IMR-90 (cell line): ENCODE measurements at regions not wholly inside any gene's neighbourhood (a gene's known extent, or its start where the extent isn't known, plus 50 kb on each side); places are given as distances from the start of the nearest gene placed in this dataset.

Source experiments
- ATAC-seq: fragments of 200-7000 bp; cut with Tn5 transposase; 2 replicates; pipeline ENCODE4 v1.9.1; 2020; ENCODE audit warnings: low read depth, mild to moderate bottlenecking, moderate library complexity
- BruUV-seq: library from RNA; stranded (reverse); fragments of 400-500 nt; replicated peaks from 2 replicates; lab custom pipeline; 2021; lab: Mats Ljungman, UMichigan
- CTCF ChIA-PET: fragments of 300-600 bp; formaldehyde crosslinking; extraction: SDS; loops from one replicate; lab custom pipeline; 2021; ENCODE audit warnings: antibody characterized with exemption; lab: Yijun Ruan, JAX
- POLR2A ChIA-PET: fragments of 300-600 bp; sonication (Branson Sonifier 250); formaldehyde crosslinking; loops from one replicate; lab custom pipeline; 2022; ENCODE audit warnings: antibody characterized with exemption; ENCODE audit not compliant: unreplicated experiment; lab: Charles Lee
- DNase-seq: peaks from one replicate; pipeline ENCODE4 v3.0.0; 2013
- H2AFZ ChIP-seq: replicated peaks from 2 replicates; pipeline ENCODE3; 2013; ENCODE audit warnings: low read length, mild to moderate bottlenecking; ENCODE audit not compliant: poor library complexity
- H2AK5ac ChIP-seq: 2 replicates; pipeline ENCODE4 v1.6.1; 2013; ENCODE audit warnings: low read depth, low read length, inconsistent platforms
- H2AK9ac ChIP-seq: replicated peaks from 2 replicates; pipeline ENCODE3; 2013; ENCODE audit warnings: mild to moderate bottlenecking, low read depth, low read length, moderate library complexity; ENCODE audit not compliant: poor library complexity
- H2BK120ac ChIP-seq: 2 replicates; pipeline ENCODE4 v1.6.1; 2013; ENCODE audit warnings: low read depth, low read length, inconsistent platforms
- H2BK15ac ChIP-seq: 3 replicates; pipeline ENCODE4 v1.6.1; 2013; ENCODE audit warnings: low read depth, low read length, inconsistent platforms
- H2BK20ac ChIP-seq: 2 replicates; pipeline ENCODE4 v1.6.1; 2013; ENCODE audit warnings: low read depth, mild to moderate bottlenecking, inconsistent platforms, low read length, moderate library complexity
- H2BK5ac ChIP-seq: 2 replicates; pipeline ENCODE4 v1.6.1; 2013; ENCODE audit warnings: mild to moderate bottlenecking, low read depth, low read length, inconsistent platforms; ENCODE audit not compliant: poor library complexity, severe bottlenecking
- H3K14ac ChIP-seq: replicated peaks from 2 replicates; pipeline ENCODE4 v1.6.1; 2013; ENCODE audit warnings: low read depth, low read length, inconsistent platforms
- H3K18ac ChIP-seq: 2 replicates; pipeline ENCODE4 v1.6.1; 2013; ENCODE audit warnings: low read depth, low read length, control low read depth
- H3K23ac ChIP-seq: 2 replicates; pipeline ENCODE4 v1.6.1; 2013; ENCODE audit warnings: low read depth, low read length, inconsistent platforms
- H3K27ac ChIP-seq: 2 replicates; pipeline ENCODE4 v1.5.1; 2013; ENCODE audit warnings: mild to moderate bottlenecking, control low read depth, low read length; ENCODE audit not compliant: insufficient read depth
- H3K27me3 ChIP-seq: 2 replicates; pipeline ENCODE4 v1.6.1; 2013; ENCODE audit warnings: low read length; ENCODE audit not compliant: control insufficient read depth, insufficient read depth
- H3K36me3 ChIP-seq: 2 replicates; pipeline ENCODE4 v1.6.1; 2013; ENCODE audit warnings: low read length, mixed read lengths; ENCODE audit not compliant: control insufficient read depth, insufficient read depth
- H3K4ac ChIP-seq: 2 replicates; pipeline ENCODE4 v1.6.1; 2013; ENCODE audit warnings: low read depth, low read length, inconsistent platforms
- H3K4me1 ChIP-seq: 2 replicates; pipeline ENCODE4 v1.6.1; 2013; ENCODE audit warnings: low read length, mixed read lengths; ENCODE audit not compliant: control insufficient read depth, insufficient read depth
- H3K4me2 ChIP-seq: 2 replicates; pipeline ENCODE4 v1.6.1; 2013; ENCODE audit warnings: low read depth, mild to moderate bottlenecking, control low read depth, low read length, moderate library complexity
- H3K4me3 ChIP-seq: 2 replicates; pipeline ENCODE4 v1.5.1; 2013; ENCODE audit warnings: low read depth, mild to moderate bottlenecking, control low read depth, low read length, moderate library complexity; ENCODE audit not compliant: insufficient read depth
- H3K56ac ChIP-seq: 2 replicates; pipeline ENCODE4 v1.6.1; 2013; ENCODE audit warnings: low read length, inconsistent platforms; ENCODE audit not compliant: insufficient read depth; ENCODE audit errors: extremely low read depth
- H3K79me1 ChIP-seq, 2 experiments: 2 replicates each; pipeline ENCODE4 v1.6.1; 2013; ENCODE audit warnings: low read length in 2 of 2, inconsistent platforms in 1 of 2, low read depth in 1 of 2
- H3K9ac ChIP-seq: 2 replicates; pipeline ENCODE4 v1.6.1; 2013; ENCODE audit warnings: low read depth, low read length, control low read depth
- H3K9me1 ChIP-seq: 2 replicates; pipeline ENCODE4 v1.6.1; 2013; ENCODE audit warnings: low read length, inconsistent platforms; ENCODE audit not compliant: insufficient read depth
- H3K9me3 ChIP-seq: 2 replicates; pipeline ENCODE4 v1.6.1; 2013; ENCODE audit warnings: low read length; ENCODE audit not compliant: control insufficient read depth, insufficient read depth
- H4K20me1 ChIP-seq: 2 replicates; pipeline ENCODE4 v1.6.1; 2013; ENCODE audit warnings: low read length, inconsistent platforms; ENCODE audit not compliant: insufficient read depth
- H4K5ac ChIP-seq: 2 replicates; pipeline ENCODE4 v1.6.1; 2013; ENCODE audit warnings: mild to moderate bottlenecking, low read depth, low read length, control low read depth
- H4K8ac ChIP-seq, 2 experiments: 2 replicates each; pipeline ENCODE4 v1.6.1; 2013; ENCODE audit warnings: low read depth in 2 of 2, low read length in 2 of 2, control low read depth in 1 of 2, inconsistent platforms in 1 of 2
- H4K91ac ChIP-seq: 2 replicates; pipeline ENCODE4 v1.6.1; 2013; ENCODE audit warnings: low read depth, low read length, inconsistent platforms; ENCODE audit not compliant: insufficient read depth
- BHLHE40 ChIP-seq: fragments of 150-350 bp; IDR thresholded peaks from 2 replicates; pipeline ENCODE4 v1.6.1; 2016; ENCODE audit warnings: mild to moderate bottlenecking, low read depth, low read length
- CEBPB ChIP-seq: IDR thresholded peaks from 2 replicates; pipeline ENCODE4 v1.6.1; 2012; ENCODE audit warnings: low read depth, low read length, improper control_type of control experiment
- CHD1 ChIP-seq: IDR thresholded peaks from 2 replicates; pipeline ENCODE4 v1.6.1; 2012; ENCODE audit warnings: low read depth, low read length, improper control_type of control experiment
- FOS ChIP-seq: fragments of 150-350 bp; IDR thresholded peaks from 2 replicates; pipeline ENCODE4 v1.6.1; 2016; ENCODE audit warnings: low read depth, low read length
- MXI1 ChIP-seq: IDR thresholded peaks from 2 replicates; pipeline ENCODE4 v1.6.1; 2012; ENCODE audit warnings: low read depth, mild to moderate bottlenecking, low read length, moderate library complexity, borderline replicate concordance
- POLR2A ChIP-seq: IDR thresholded peaks from 2 replicates; pipeline ENCODE4 v1.6.1; 2012; ENCODE audit warnings: mild to moderate bottlenecking, low read depth, low read length
- RAD21 ChIP-seq: IDR thresholded peaks from 2 replicates; pipeline ENCODE4 v1.6.1; 2012; ENCODE audit warnings: low read length, improper control_type of control experiment
- RCOR1 ChIP-seq: IDR thresholded peaks from 2 replicates; pipeline ENCODE4 v1.6.1; 2012; ENCODE audit warnings: mild to moderate bottlenecking, low read length, improper control_type of control experiment; ENCODE audit not compliant: insufficient replicate concordance
- RFX5 ChIP-seq: IDR thresholded peaks from 2 replicates; pipeline ENCODE4 v1.8.0; 2012; ENCODE audit warnings: low read depth, mild to moderate bottlenecking, low read length, moderate library complexity
- dilution Hi-C: fragments of 300-500 bp; cut with HindIII; formaldehyde crosslinking; loops from one replicate; pipeline ENCODE4 v1.14.3; 2018; ENCODE audit warnings: low sequenced_read_pairs; ENCODE audit not compliant: unreplicated experiment
- in situ Hi-C: fragments of 300-500 bp; cut with MboI; formaldehyde crosslinking; loops from 3 replicates; pipeline ENCODE4 v1.14.3; 2019; ENCODE audit warnings: low sequenced_read_pairs, inconsistent platforms, mixed read lengths
- intact Hi-C: fragments of 100-400 bp; cut with micrococcal nuclease; formaldehyde crosslinking; loops from 2 replicates; pipeline ENCODE4 v1.10.0; 2022
- TF ChIP-seq, protein P1 (sequence below): conservative IDR thresholded peaks from 2 replicates; pipeline ENCODE4 v1.5.1; 2012; ENCODE audit warnings: mild to moderate bottlenecking, low read depth, low read length, improper control_type of control experiment

DNA sequence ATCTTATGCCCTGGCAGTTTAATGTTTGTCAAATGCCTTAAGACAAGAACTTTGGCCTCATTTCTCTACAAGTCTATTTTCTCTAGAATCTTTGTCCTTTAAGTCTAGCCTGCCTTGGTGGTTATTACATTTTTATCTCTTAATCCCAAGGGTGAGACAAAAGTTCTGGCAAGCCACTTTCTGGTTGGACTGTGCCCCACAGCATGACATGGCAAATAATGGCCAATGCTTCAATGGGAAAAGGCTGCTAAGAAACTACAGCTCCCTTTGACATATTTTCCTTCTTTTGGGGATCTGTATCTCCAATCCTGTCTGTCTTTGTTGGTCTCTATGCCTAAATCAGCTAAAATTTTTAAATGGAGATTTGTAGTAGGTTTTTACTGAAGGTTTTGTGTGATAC lies 181.6 kb upstream of the MBNL1 start:
- Histone ChIP-seq H3K4me3 (no peak overlapping the region), H2AK5ac (no peak overlapping the region), H3K27me3 (no peaks in the 10 kb centered on the region), H3K56ac (no peak overlapping the region), H3K23ac (no peak overlapping the region), H2BK20ac (no peak overlapping the region), H2AFZ (no peak overlapping the region), H3K9me3 (no peaks in the 10 kb centered on the region), H3K9ac (no peak overlapping the region), H3K4me1 (no peaks in the 10 kb centered on the region), H4K91ac (no peak overlapping the region), H3K4ac (no peak overlapping the region), H3K14ac (no peak overlapping the region), H3K4me2 (no peak overlapping the region), H4K8ac (no peak overlapping the region), H3K9me1 (no peaks in the 10 kb centered on the region), H3K27ac (no peak overlapping the region), H3K79me1 (no peaks in the 10 kb centered on the region), H2BK15ac (no peak overlapping the region), H2BK120ac (no peak overlapping the region), H4K5ac (peak overlapping the region; percentile 31; the same call in 1 of the 2 replicates), H2BK5ac (no peak overlapping the region), H2AK9ac (no peak overlapping the region), H3K36me3 (no peaks in the 10 kb centered on the region), H4K20me1 (no peaks in the 10 kb centered on the region), H3K18ac (no peak overlapping the region; the same call in 1 of the 2 replicates)
- BruUV-seq: no TSS peak
- dilution Hi-C loops: no loop called here
- ChIA-PET CTCF (no interaction called here), POLR2A (no interaction called here)
- intact Hi-C loops: no loop called here
- ATAC-seq (no peak), DNase-seq (no peak)
- in situ Hi-C loops: no loop called here
- TF ChIP-seq BHLHE40 (no peak), POLR2A (no peak), RCOR1 (no peak), RAD21 (no peak), RFX5 (no peak), FOS (no peak), CHD1 (no peak), CEBPB (no peak), MXI1 (no peak)
- TF ChIP-seq, protein P1, sequence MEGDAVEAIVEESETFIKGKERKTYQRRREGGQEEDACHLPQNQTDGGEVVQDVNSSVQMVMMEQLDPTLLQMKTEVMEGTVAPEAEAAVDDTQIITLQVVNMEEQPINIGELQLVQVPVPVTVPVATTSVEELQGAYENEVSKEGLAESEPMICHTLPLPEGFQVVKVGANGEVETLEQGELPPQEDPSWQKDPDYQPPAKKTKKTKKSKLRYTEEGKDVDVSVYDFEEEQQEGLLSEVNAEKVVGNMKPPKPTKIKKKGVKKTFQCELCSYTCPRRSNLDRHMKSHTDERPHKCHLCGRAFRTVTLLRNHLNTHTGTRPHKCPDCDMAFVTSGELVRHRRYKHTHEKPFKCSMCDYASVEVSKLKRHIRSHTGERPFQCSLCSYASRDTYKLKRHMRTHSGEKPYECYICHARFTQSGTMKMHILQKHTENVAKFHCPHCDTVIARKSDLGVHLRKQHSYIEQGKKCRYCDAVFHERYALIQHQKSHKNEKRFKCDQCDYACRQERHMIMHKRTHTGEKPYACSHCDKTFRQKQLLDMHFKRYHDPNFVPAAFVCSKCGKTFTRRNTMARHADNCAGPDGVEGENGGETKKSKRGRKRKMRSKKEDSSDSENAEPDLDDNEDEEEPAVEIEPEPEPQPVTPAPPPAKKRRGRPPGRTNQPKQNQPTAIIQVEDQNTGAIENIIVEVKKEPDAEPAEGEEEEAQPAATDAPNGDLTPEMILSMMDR: no peak
